ENCODE measurements at regions not wholly inside any gene's neighbourhood (a gene's known extent, or its start where the extent isn't known, plus 50 kb on each side); places are given as distances from the start of the nearest gene placed in this dataset.

GRCh38 chr3:110816008-110816407, 255.6 kb upstream of the NECTIN3 start:
- ChIA-PET POLR2A (no interaction called here), CTCF (ENCODE audit: low intra/inter-chr PET ratio) (no interaction called here)
- TF ChIP-seq ZNF217 (CRISPR knock-in tag; IDR thresholded peaks at IDR 0.05), result no peak
- no peak for TF ChIP-seq C11orf30 (IDR thresholded peaks at IDR 0.05; ENCODE audit: low read depth)
- no peak for TF ChIP-seq ZBTB1 (CRISPR knock-in tag; IDR thresholded peaks at IDR 0.05; ENCODE audit: borderline replicate concordance, low read depth)
- no peak for TF ChIP-seq KDM1A (IDR thresholded peaks at IDR 0.05)
- TF ChIP-seq NONO (IDR thresholded peaks at IDR 0.05; ENCODE audit: low read depth in 2 of 2, low read length in 1 of 2), result no peak
- no peak for TF ChIP-seq TAF9B (IDR thresholded peaks at IDR 0.05; ENCODE audit: partially characterized antibody)
- no peak for TF ChIP-seq RBBP5 (IDR thresholded peaks at IDR 0.05; ENCODE audit: borderline replicate concordance, insufficient read depth, low read length, poor library complexity, severe bottlenecking)
- TF ChIP-seq PRMT5 (CRISPR knock-in tag; IDR thresholded peaks at IDR 0.05), result no peak
- TF ChIP-seq RBM34 (IDR thresholded peaks at IDR 0.05; ENCODE audit: borderline replicate concordance, insufficient read depth, low read length), result no peak
- TF ChIP-seq MYNN (IDR thresholded peaks at IDR 0.05), result no peak
- TF ChIP-seq MYNN (CRISPR knock-in tag; IDR thresholded peaks at IDR 0.05), result no peak
- TF ChIP-seq TCF15 (CRISPR knock-in tag; IDR thresholded peaks at IDR 0.05), result no peak
- TF ChIP-seq HOXB6 (CRISPR knock-in tag; IDR thresholded peaks at IDR 0.05; ENCODE audit: borderline replicate concordance), result no peak
- TF ChIP-seq, protein P1, sequence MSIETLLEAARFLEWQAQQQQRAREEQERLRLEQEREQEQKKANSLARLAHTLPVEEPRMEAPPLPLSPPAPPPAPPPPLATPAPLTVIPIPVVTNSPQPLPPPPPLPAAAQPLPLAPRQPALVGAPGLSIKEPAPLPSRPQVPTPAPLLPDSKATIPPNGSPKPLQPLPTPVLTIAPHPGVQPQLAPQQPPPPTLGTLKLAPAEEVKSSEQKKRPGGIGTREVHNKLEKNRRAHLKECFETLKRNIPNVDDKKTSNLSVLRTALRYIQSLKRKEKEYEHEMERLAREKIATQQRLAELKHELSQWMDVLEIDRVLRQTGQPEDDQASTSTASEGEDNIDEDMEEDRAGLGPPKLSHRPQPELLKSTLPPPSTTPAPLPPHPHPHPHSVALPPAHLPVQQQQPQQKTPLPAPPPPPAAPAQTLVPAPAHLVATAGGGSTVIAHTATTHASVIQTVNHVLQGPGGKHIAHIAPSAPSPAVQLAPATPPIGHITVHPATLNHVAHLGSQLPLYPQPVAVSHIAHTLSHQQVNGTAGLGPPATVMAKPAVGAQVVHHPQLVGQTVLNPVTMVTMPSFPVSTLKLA (conservative IDR thresholded peaks at IDR 0.05), result no peak
- Histone ChIP-seq H4K20me1 (replicated peaks; ENCODE audit: control insufficient read depth, insufficient read depth, low read length) (no peaks in the 10 kb centered on the region), H3K27ac (ENCODE audit: extremely low read depth, low read depth, low read length) (no peak overlapping the region), H3K79me2 (ENCODE audit: control insufficient read depth, insufficient read depth, low read length) (no peaks in the 10 kb centered on the region), H3K9ac (ENCODE audit: insufficient read depth in 1 of 2, low read depth in 2 of 2, low read length in 2 of 2) (no peak overlapping the region), H3K4me2 (ENCODE audit: insufficient read depth, low read length) (no peak overlapping the region), H2AFZ (ENCODE audit: low read depth, low read length) (no peak overlapping the region), H3K27me3 (ENCODE audit: control insufficient read depth in 2 of 2, insufficient read depth in 2 of 2, low read length in 2 of 2) (no peaks in the 10 kb centered on the region), H3K4me3 (no peak overlapping the region), H3K4me1 (replicated peaks in 1 of 2; ENCODE audit: control insufficient read depth in 2 of 2, insufficient read depth in 2 of 2, low read length in 2 of 2) (no peaks in the 10 kb centered on the region), H3K36me3 (ENCODE audit: control insufficient read depth, insufficient read depth, low read length) (no peaks in the 10 kb centered on the region), H3K9me1 (ENCODE audit: control insufficient read depth, insufficient read depth, low read length) (no peaks in the 10 kb centered on the region), H3K9me3 (replicated peaks; ENCODE audit: control insufficient read depth, insufficient read depth, low read depth, low read length) (no peaks in the 10 kb centered on the region)
- ATAC-seq (no peak), FAIRE-seq (no peak), DNase-seq (ENCODE audit: extremely low read depth in 1 of 4, low spot score in 3 of 4) (no peak)
- in situ Hi-C loops (cut with MboI) (no loop called here), intact Hi-C loops (cut with micrococcal nuclease) (no loop called here)
- no CpG with 5 or more reads among the region's 1 CpG for WGBS (ENCODE audit: insufficient coverage, low coverage, missing lambda C conversion rate)
- no TSS peak for BruUV-seq (replicated peaks)

All from K562 (cell line).